ENCODE measurements at regions not wholly inside any gene's neighbourhood (a gene's known extent, or its start where the extent isn't known, plus 50 kb on each side); places are given as distances from the start of the nearest gene placed in this dataset.

GRCh38 chr9:81877047-81877446, 51.2 kb upstream of the SPATA31D4 start:
- H3K36me3 ChIP-seq (ENCODE audit: control insufficient read depth, insufficient read depth, low read length) = no peaks in the 10 kb centered on the region
- no peak overlapping the region for H3K9ac ChIP-seq (ENCODE audit: insufficient read depth in 1 of 2, low read depth in 2 of 2, low read length in 2 of 2)
- DNase-seq (ENCODE audit: extremely low read depth in 1 of 4, low spot score in 3 of 4) = no peak
- ChIA-PET POLR2A (no interaction called here), CTCF (ENCODE audit: low intra/inter-chr PET ratio) (no interaction called here)
- H4K20me1 ChIP-seq (replicated peaks; ENCODE audit: control insufficient read depth, insufficient read depth, low read length) = no peaks in the 10 kb centered on the region
- H3K9me1 ChIP-seq (ENCODE audit: control insufficient read depth, insufficient read depth, low read length) = no peaks in the 10 kb centered on the region
- H3K79me2 ChIP-seq (ENCODE audit: control insufficient read depth, insufficient read depth, low read length) = no peaks in the 10 kb centered on the region
- H2AFZ ChIP-seq (ENCODE audit: low read depth, low read length) = no peak overlapping the region
- no peaks in the 10 kb centered on the region for H3K9me3 ChIP-seq (replicated peaks; ENCODE audit: control insufficient read depth, insufficient read depth, low read depth, low read length)
- H3K4me1 ChIP-seq (replicated peaks in 1 of 2; ENCODE audit: control insufficient read depth in 2 of 2, insufficient read depth in 2 of 2, low read length in 2 of 2) = no peaks in the 10 kb centered on the region
- no peak overlapping the region for H3K4me2 ChIP-seq (ENCODE audit: insufficient read depth, low read length)
- H3K4me3 ChIP-seq = no peak overlapping the region
- no peak overlapping the region for H3K27ac ChIP-seq (ENCODE audit: extremely low read depth, low read depth, low read length)
- no peaks in the 10 kb centered on the region for H3K27me3 ChIP-seq (ENCODE audit: control insufficient read depth in 2 of 2, insufficient read depth in 2 of 2, low read length in 2 of 2)
- in situ Hi-C loops (cut with MboI) (no loop called here), intact Hi-C loops (cut with micrococcal nuclease) (no loop called here)
- 4% methylated on average over 4 of the region's 9 CpGs for WGBS (ENCODE audit: insufficient coverage, low coverage, missing lambda C conversion rate)
- no TSS peak for BruUV-seq (replicated peaks)
- ATAC-seq = no peak
- FAIRE-seq = no peak
- no peak for TF ChIP-seq ZNF124 (CRISPR knock-in tag; IDR thresholded peaks at IDR 0.05)
- no peak for TF ChIP-seq ATF2 (CRISPR knock-in tag; IDR thresholded peaks at IDR 0.05)
- no peak for TF ChIP-seq RBM14 (IDR thresholded peaks at IDR 0.05; ENCODE audit: borderline replicate concordance, insufficient read depth, low read depth, low read length)
- no peak for TF ChIP-seq HDGF (IDR thresholded peaks at IDR 0.05)
- TF ChIP-seq E2F8 (IDR thresholded peaks at IDR 0.05; ENCODE audit: low read depth, partially characterized antibody) = no peak
- TF ChIP-seq HCFC1 (IDR thresholded peaks at IDR 0.05; ENCODE audit: low read depth, low read length) = no peak
- TF ChIP-seq ZNF12 (CRISPR knock-in tag; IDR thresholded peaks at IDR 0.05) = no peak
- no peak for TF ChIP-seq ZBED1 (IDR thresholded peaks at IDR 0.05)
- no peak for TF ChIP-seq ZNF407 (IDR thresholded peaks at IDR 0.05; ENCODE audit: low read depth)
- TF ChIP-seq BDP1 (IDR thresholded peaks at IDR 0.05; ENCODE audit: insufficient read depth, insufficient read length) = no peak
- no peak for TF ChIP-seq HDAC8 (tag; IDR thresholded peaks at IDR 0.05)
- TF ChIP-seq ADNP (tag; IDR thresholded peaks at IDR 0.05) = no peak

Measured in K562 (cell line).